Hepatocyte (in vitro differentiated cells): ENCODE measurements at regions not wholly inside any gene's neighbourhood (a gene's known extent, or its start where the extent isn't known, plus 50 kb on each side); places are given as distances from the start of the nearest gene placed in this dataset.

ENCODE experiments used
- EZH2phosphoT487 ChIP-seq: fragments of 200-600 bp; sonication (generic); IDR thresholded peaks from one replicate; pipeline ENCODE4 v1.6.1; 2018; ENCODE audit warnings: antibody characterized with exemption, mild to moderate bottlenecking, low read depth, moderate library complexity; ENCODE audit not compliant: unreplicated experiment, severe bottlenecking
- TF ChIP-seq, protein P1 (sequence below): fragments of 200-600 bp; sonication (generic); IDR thresholded peaks from 2 replicates; pipeline ENCODE4 v1.5.1; 2016; ENCODE audit warnings: antibody characterized with exemption, mild to moderate bottlenecking; ENCODE audit not compliant: poor library complexity

DNA sequence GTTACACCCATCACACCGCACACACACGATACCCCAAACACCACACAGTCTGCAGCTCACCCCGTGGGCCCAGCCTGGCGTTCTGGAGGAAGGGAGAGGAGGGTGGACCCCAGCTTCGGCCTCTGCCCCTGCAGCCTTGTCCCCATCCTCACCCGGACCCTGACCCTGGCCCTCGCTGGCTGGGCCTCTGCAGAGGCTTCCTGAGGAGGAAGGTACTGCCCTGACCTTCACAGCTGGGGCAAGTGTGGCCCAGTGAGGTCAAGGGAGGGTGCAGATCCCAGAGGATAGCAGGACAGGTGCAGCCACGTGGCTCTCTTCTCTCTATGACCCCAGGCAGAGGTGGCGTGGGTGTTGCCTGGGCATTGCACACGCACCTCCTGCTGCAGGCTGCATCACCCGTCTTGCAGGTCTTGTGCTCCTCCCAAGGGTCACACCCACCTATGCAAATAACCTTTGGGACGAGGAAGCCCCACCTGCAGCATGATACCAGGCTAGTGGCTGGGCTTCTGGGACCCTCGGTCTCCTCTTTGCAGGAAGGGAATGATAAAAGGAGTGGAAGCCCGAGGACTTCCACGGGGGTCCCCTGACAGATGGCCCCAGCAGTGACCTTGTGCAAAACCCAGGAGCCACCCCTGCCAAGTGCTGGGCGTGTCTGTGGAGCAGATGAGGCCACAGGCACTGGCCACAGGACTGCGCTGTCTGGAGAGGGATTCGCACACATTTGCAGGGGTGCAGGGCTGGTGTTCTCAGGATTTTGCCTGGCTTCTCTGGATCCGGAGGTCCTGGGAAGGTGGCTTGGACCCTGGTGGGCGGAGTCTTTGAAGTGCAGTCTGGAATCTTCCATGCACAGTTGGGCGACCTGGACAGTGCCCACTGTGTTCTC, 1241.5 kb downstream of the BRD1 start:
- TF ChIP-seq, protein P1, sequence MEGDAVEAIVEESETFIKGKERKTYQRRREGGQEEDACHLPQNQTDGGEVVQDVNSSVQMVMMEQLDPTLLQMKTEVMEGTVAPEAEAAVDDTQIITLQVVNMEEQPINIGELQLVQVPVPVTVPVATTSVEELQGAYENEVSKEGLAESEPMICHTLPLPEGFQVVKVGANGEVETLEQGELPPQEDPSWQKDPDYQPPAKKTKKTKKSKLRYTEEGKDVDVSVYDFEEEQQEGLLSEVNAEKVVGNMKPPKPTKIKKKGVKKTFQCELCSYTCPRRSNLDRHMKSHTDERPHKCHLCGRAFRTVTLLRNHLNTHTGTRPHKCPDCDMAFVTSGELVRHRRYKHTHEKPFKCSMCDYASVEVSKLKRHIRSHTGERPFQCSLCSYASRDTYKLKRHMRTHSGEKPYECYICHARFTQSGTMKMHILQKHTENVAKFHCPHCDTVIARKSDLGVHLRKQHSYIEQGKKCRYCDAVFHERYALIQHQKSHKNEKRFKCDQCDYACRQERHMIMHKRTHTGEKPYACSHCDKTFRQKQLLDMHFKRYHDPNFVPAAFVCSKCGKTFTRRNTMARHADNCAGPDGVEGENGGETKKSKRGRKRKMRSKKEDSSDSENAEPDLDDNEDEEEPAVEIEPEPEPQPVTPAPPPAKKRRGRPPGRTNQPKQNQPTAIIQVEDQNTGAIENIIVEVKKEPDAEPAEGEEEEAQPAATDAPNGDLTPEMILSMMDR: no peak
- no peak for TF ChIP-seq EZH2phosphoT487
